GM13977 (cell line): ENCODE measurements at regions not wholly inside any gene's neighbourhood (a gene's known extent, or its start where the extent isn't known, plus 50 kb on each side); places are given as distances from the start of the nearest gene placed in this dataset.

ENCODE experiments used
- DNase-seq: peaks from one replicate; pipeline ENCODE4 v3.0.0; 2012; ENCODE audit warnings: low spot score
- CTCF ChIP-seq: IDR thresholded peaks from 2 replicates; pipeline ENCODE4 v1.5.1; 2012; ENCODE audit warnings: mild to moderate bottlenecking, control low read depth; ENCODE audit not compliant: insufficient read depth; ENCODE audit errors: extremely low read depth, missing control alignments
- in situ Hi-C: fragments of 300-500 bp; cut with MboI; formaldehyde crosslinking; loops from one replicate; pipeline ENCODE4 v1.12.0; 2022; ENCODE audit warnings: low sequenced_read_pairs, low pct_unique_long_range_greater_than_20kb, mixed read lengths, inconsistent platforms; ENCODE audit not compliant: unreplicated experiment

- no peak for TF ChIP-seq CTCF
- in situ Hi-C loops, result no loop called here
- DNase-seq, result no peak
These were observed 522.8 kb downstream of the MBD2 start for GRCh38 chr18:53701697-53702096.

- DNase-seq, result peak; percentile 29
- peak; percentile 56 for TF ChIP-seq CTCF
- in situ Hi-C loops, result loop anchor here (10.0 kb wide), 1 partner anchor 416 kb away; no protein-coding TSS in a partner anchor
These were observed 525.6 kb downstream of the MBD2 start for GRCh38 chr18:53698907-53699306.

- DNase-seq, result no peak
- in situ Hi-C loops, result loop anchor here (10.0 kb wide), 1 partner anchor 425 kb away; no protein-coding TSS in a partner anchor
- TF ChIP-seq CTCF, result no peak
These were observed 534.6 kb downstream of the MBD2 start for GRCh38 chr18:53689886-53690285.

GRCh38 chr18:53686965-53687364, 537.5 kb downstream of the MBD2 start:
- DNase-seq, result no peak
- in situ Hi-C loops, result no loop called here
- TF ChIP-seq CTCF, result no peak

- DNase-seq, result no peak
- in situ Hi-C loops, result no loop called here
- no peak for TF ChIP-seq CTCF
These were observed 541.7 kb downstream of the MBD2 start for GRCh38 chr18:53682796-53683195.

- TF ChIP-seq CTCF, result no peak
- in situ Hi-C loops, result no loop called here
These were observed 547.0 kb downstream of the MBD2 start for GRCh38 chr18:53677480-53677879.

GRCh38 chr18:53665701-53666100, 558.8 kb downstream of the MBD2 start:
- TF ChIP-seq CTCF, result no peak
- in situ Hi-C loops, result no loop called here
- DNase-seq, result no peak

More at GRCh38 chr18:53677480-53677879, 547.0 kb downstream of the MBD2 start:
- DNase-seq, result no peak
